HepG2 (cell line): ENCODE measurements at regions not wholly inside any gene's neighbourhood (a gene's known extent, or its start where the extent isn't known, plus 50 kb on each side); places are given as distances from the start of the nearest gene placed in this dataset.

Experiments
- ATAC-seq: fragments of 200-7000 bp; cut with Tn5 transposase; 3 replicates; pipeline ENCODE4 v1.9.1; 2020; ENCODE audit warnings: mild to moderate bottlenecking, moderate library complexity
- BruUV-seq: library from RNA; stranded (reverse); fragments of 400-500 nt; replicated peaks from 2 replicates; lab custom pipeline; 2021; lab: Mats Ljungman, UMichigan
- CTCF ChIA-PET: fragments of 300-600 bp; formaldehyde crosslinking; extraction: SDS; loops from one replicate; lab custom pipeline; 2021; ENCODE audit warnings: low total read pairs, inconsistent platforms, low intra/inter-chr PET ratio; lab: Yijun Ruan, JAX
- POLR2A ChIA-PET: fragments of 350-600 bp; sonication (Branson Sonifier 250); formaldehyde crosslinking; loops from one replicate; lab custom pipeline; 2020; ENCODE audit warnings: antibody characterized with exemption, inconsistent platforms; lab: Yijun Ruan, JAX
- DNase-seq: peaks from one replicate; pipeline ENCODE4 v3.0.0-alpha.2; 2015; ENCODE audit warnings: low spot score
- FAIRE-seq: peaks from 3 replicates; lab custom pipeline; 2011; peaks lifted over from hg19 to GRCh38; lab: Jason Lieb, UNC
- H2AFZ ChIP-seq: one replicate; pipeline ENCODE4 v1.6.1; 2011; ENCODE audit warnings: low read length, inconsistent platforms
- H3K27ac ChIP-seq: fragments of 300-600 bp; 3 replicates; pipeline ENCODE4 v1.8.0; 2011; ENCODE audit warnings: mixed run types, mild to moderate bottlenecking, mixed read lengths, low read length, inconsistent platforms; ENCODE audit not compliant: insufficient read depth; ENCODE audit errors: extremely low read length
- H3K27me3 ChIP-seq, 2 experiments: fragments of 200-600 bp in 1 of 2; 2 replicates in 1 of 2; 3 replicates in 1 of 2; pipeline versions ENCODE4 v1.6.0 to v1.8.0; 2011; ENCODE audit warnings: low read length in 2 of 2, mild to moderate bottlenecking in 2 of 2, moderate library complexity in 2 of 2, inconsistent platforms in 1 of 2; ENCODE audit not compliant: insufficient read depth in 2 of 2, control insufficient read depth in 1 of 2
- H3K36me3 ChIP-seq, 2 experiments: fragments of 200-600 bp in 1 of 2; replicated peaks in 1 of 2; 2 replicates in 1 of 2; 3 replicates in 1 of 2; pipeline versions ENCODE4 v1.5.1 to v1.8.0; 2011; ENCODE audit warnings: low read length in 2 of 2, inconsistent platforms in 1 of 2; ENCODE audit not compliant: insufficient read depth in 2 of 2, control insufficient read depth in 1 of 2
- H3K4me1 ChIP-seq: 2 replicates; pipeline ENCODE4 v1.5.1; 2012; ENCODE audit warnings: low read length, inconsistent platforms; ENCODE audit not compliant: insufficient read depth
- H3K4me2 ChIP-seq: 2 replicates; pipeline ENCODE4 v1.6.0; 2011; ENCODE audit warnings: low read depth, low read length, inconsistent platforms
- H3K4me3 ChIP-seq, 3 experiments: fragments of 200-600 bp in 1 of 3; sonication (generic), shearing (Covaris generic) in 1 of 3; replicated peaks in 1 of 3; 2 replicates each; pipeline ENCODE4 v1.5.1; 2011 to 2016; ENCODE audit warnings: low read length in 3 of 3, inconsistent platforms in 2 of 3, low read depth in 2 of 3, mild to moderate bottlenecking in 2 of 3, control low read depth in 1 of 3, mixed read lengths in 1 of 3; ENCODE audit not compliant: insufficient read depth in 1 of 3
- H3K79me2 ChIP-seq: one replicate; pipeline ENCODE4 v1.6.1; 2011; ENCODE audit warnings: low read length, inconsistent platforms; ENCODE audit not compliant: insufficient read depth
- H3K9ac ChIP-seq: 2 replicates; pipeline ENCODE4 v1.6.0; 2011; ENCODE audit warnings: mild to moderate bottlenecking, low read depth, low read length, inconsistent platforms; ENCODE audit not compliant: insufficient read depth
- H3K9me3 ChIP-seq: 2 replicates; pipeline ENCODE4 v1.5.1; 2012; ENCODE audit warnings: mild to moderate bottlenecking, low read length
- H4K20me1 ChIP-seq: 2 replicates; pipeline ENCODE4 v1.6.0; 2011; ENCODE audit warnings: inconsistent platforms, mild to moderate bottlenecking, low read length, moderate library complexity; ENCODE audit not compliant: insufficient read depth
- CENPX ChIP-seq: sonication (generic); formaldehyde crosslinking; IDR thresholded peaks from 2 replicates; pipeline ENCODE4 v1.9.0; 2021; ENCODE audit warnings: mild to moderate bottlenecking, missing genetic modification reagents, moderate library complexity
- FIP1L1 ChIP-seq: fragments of 200-400 bp; formaldehyde crosslinking; IDR thresholded peaks from 2 replicates; pipeline ENCODE4 v1.6.1; 2018; ENCODE audit warnings: low read depth, mild to moderate bottlenecking, low read length, moderate library complexity, borderline replicate concordance; ENCODE audit not compliant: insufficient read depth
- IKZF4 ChIP-seq: sonication (generic); formaldehyde crosslinking; IDR thresholded peaks from 2 replicates; pipeline ENCODE4 v1.5.1; 2020; ENCODE audit warnings: borderline replicate concordance, mild to moderate bottlenecking, low read depth, missing genetic modification reagents; ENCODE audit errors: not compliant biosample characterization
- MTF2 ChIP-seq: sonication (generic); formaldehyde crosslinking; IDR thresholded peaks from 2 replicates; pipeline ENCODE4 v1.5.0; 2020; ENCODE audit warnings: missing genetic modification reagents, borderline replicate concordance
- SUZ12 ChIP-seq: fragments of 150-350 bp; IDR thresholded peaks from 2 replicates; pipeline ENCODE4 v1.6.1; 2014; ENCODE audit warnings: low read depth, low read length
- TBL1XR1 ChIP-seq: fragments of 150-350 bp; IDR thresholded peaks from 2 replicates; pipeline ENCODE4 v1.6.1; 2014; ENCODE audit warnings: borderline replicate concordance, low read length; ENCODE audit not compliant: partially characterized antibody
- TEAD3 ChIP-seq: optimal IDR thresholded peaks from 2 replicates; pipeline ENCODE3; 2016; ENCODE audit warnings: borderline replicate concordance
- ZNF530 ChIP-seq: sonication (generic); formaldehyde crosslinking; IDR thresholded peaks from 2 replicates; pipeline ENCODE4 v1.5.0; 2020; ENCODE audit warnings: low read depth, mild to moderate bottlenecking, missing genetic modification reagents
- ZNF558 ChIP-seq: sonication (generic); formaldehyde crosslinking; IDR thresholded peaks from 2 replicates; pipeline ENCODE4 v1.9.0; 2022; ENCODE audit warnings: mild to moderate bottlenecking, missing genetic modification reagents, borderline replicate concordance
- ZNF746 ChIP-seq: sonication (generic); formaldehyde crosslinking; IDR thresholded peaks from 2 replicates; pipeline ENCODE4 v1.8.0; 2022; ENCODE audit warnings: mild to moderate bottlenecking, missing genetic modification reagents
- ZNF839 ChIP-seq: sonication (generic); formaldehyde crosslinking; IDR thresholded peaks from 2 replicates; pipeline ENCODE4 v1.4.0; 2020; ENCODE audit warnings: missing genetic modification reagents, mild to moderate bottlenecking, borderline replicate concordance
- WGBS: methylation state at CpG from one replicate; pipeline ENCODE4 v1.1.6; 2017; ENCODE audit warnings: low lambda C conversion rate; 5-methylcytosine and 5-hydroxymethylcytosine counted together
- in situ Hi-C: cut with HindIII; loops from 2 replicates; pipeline ENCODE4 v1.10.0; 2017; ENCODE audit warnings: low pct_unique_long_range_greater_than_20kb; ENCODE audit not compliant: extremely low pct_ligation_motif_present
- intact Hi-C: fragments of 100-400 bp; cut with micrococcal nuclease; formaldehyde crosslinking; loops from one replicate; pipeline ENCODE4 v1.10.0; 2022; ENCODE audit not compliant: unreplicated experiment
- TF ChIP-seq, protein P1 (sequence below): sonication (generic); formaldehyde crosslinking; IDR thresholded peaks from 2 replicates; pipeline ENCODE4 v1.4.0; 2020; ENCODE audit warnings: missing genetic modification reagents
- TF ChIP-seq, protein P2 (sequence below): sonication (generic); formaldehyde crosslinking; IDR thresholded peaks from 2 replicates; pipeline ENCODE4 v1.4.0; 2020; ENCODE audit warnings: missing genetic modification reagents, borderline replicate concordance

DNA sequence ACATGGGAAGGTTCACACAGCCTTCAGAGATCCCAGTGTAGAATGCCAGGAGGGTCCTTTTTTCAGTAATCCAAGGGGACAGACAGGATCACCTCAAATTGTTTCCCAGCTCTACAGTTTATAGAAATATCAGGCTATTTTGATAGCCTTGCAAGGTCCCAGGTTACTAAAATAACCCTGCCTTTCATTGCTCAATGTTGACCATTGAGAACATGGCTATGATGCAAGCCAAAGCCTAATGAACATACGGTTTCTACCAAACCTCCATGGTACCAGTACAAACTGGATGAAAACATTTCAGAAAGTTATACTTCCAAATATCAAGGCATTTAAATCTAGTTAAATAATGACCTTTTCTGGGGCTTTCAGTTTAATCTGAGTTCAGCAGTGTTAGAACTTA lies 151.5 kb downstream of the PLS3 start:
- Histone ChIP-seq H3K4me1 (no peaks in the 10 kb centered on the region), H3K9me3 (no peaks in the 10 kb centered on the region), H3K36me3 (no peaks in the 10 kb centered on the region), H3K27ac (no peak overlapping the region), H4K20me1 (no peaks in the 10 kb centered on the region), H3K9ac (no peak overlapping the region), H3K4me3 (no peak overlapping the region), H2AFZ (no peak overlapping the region), H3K27me3 (no peaks in the 10 kb centered on the region), H3K79me2 (no peaks in the 10 kb centered on the region), H3K4me2 (no peak overlapping the region)
- BruUV-seq: no TSS peak
- ChIA-PET POLR2A (no interaction called here), CTCF (no interaction called here)
- intact Hi-C loops (no loop called here), in situ Hi-C loops (no loop called here)
- TF ChIP-seq, protein P1, sequence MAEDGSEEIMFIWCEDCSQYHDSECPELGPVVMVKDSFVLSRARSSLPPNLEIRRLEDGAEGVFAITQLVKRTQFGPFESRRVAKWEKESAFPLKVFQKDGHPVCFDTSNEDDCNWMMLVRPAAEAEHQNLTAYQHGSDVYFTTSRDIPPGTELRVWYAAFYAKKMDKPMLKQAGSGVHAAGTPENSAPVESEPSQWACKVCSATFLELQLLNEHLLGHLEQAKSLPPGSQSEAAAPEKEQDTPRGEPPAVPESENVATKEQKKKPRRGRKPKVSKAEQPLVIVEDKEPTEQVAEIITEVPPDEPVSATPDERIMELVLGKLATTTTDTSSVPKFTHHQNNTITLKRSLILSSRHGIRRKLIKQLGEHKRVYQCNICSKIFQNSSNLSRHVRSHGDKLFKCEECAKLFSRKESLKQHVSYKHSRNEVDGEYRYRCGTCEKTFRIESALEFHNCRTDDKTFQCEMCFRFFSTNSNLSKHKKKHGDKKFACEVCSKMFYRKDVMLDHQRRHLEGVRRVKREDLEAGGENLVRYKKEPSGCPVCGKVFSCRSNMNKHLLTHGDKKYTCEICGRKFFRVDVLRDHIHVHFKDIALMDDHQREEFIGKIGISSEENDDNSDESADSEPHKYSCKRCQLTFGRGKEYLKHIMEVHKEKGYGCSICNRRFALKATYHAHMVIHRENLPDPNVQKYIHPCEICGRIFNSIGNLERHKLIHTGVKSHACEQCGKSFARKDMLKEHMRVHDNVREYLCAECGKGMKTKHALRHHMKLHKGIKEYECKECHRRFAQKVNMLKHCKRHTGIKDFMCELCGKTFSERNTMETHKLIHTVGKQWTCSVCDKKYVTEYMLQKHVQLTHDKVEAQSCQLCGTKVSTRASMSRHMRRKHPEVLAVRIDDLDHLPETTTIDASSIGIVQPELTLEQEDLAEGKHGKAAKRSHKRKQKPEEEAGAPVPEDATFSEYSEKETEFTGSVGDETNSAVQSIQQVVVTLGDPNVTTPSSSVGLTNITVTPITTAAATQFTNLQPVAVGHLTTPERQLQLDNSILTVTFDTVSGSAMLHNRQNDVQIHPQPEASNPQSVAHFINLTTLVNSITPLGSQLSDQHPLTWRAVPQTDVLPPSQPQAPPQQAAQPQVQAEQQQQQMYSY (CRISPR knock-in tag): no peak
- ATAC-seq (no peak), FAIRE-seq (no peak), DNase-seq (no peak)
- 0% methylated on average over 1 of the region's 1 CpG for WGBS

DNA sequence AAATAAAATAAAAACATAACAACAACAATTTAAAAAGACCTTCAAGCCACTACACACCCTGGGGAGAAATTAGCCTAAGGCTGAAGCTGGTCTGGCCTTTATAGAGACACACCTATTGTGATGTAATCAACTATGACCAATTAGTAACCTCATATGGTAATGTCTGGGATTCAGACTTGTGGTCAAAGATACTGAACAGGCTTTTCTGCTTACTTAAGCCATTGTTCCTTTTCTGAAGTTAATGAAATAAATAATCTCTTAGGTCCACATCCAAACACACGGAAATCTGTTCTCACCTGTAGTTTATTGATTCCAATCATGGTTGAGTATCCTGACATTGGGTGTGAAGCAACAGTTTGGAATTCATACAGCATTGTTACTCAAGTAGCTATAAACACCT lies 152.5 kb downstream of the PLS3 start:
- Histone ChIP-seq H4K20me1 (no peaks in the 10 kb centered on the region), H3K36me3 (no peaks in the 10 kb centered on the region), H3K4me1 (no peaks in the 10 kb centered on the region), H3K9ac (no peak overlapping the region), H3K79me2 (no peaks in the 10 kb centered on the region), H3K9me3 (no peaks in the 10 kb centered on the region), H3K27me3 (no peaks in the 10 kb centered on the region), H2AFZ (no peak overlapping the region), H3K27ac (no peak overlapping the region), H3K4me3 (no peak overlapping the region), H3K4me2 (no peak overlapping the region)
- ChIA-PET POLR2A (no interaction called here), CTCF (no interaction called here)
- 30% methylated on average over 1 of the region's 1 CpG for WGBS
- ATAC-seq (no peak), DNase-seq (no peak), FAIRE-seq (no peak)
- in situ Hi-C loops: no loop called here
- intact Hi-C loops: no loop called here
- no TSS peak for BruUV-seq
- TF ChIP-seq IKZF4 (CRISPR knock-in tag): no peak
- TF ChIP-seq CENPX (CRISPR knock-in tag): no peak
- no peak for TF ChIP-seq FIP1L1
- no peak for TF ChIP-seq ZNF839
- TF ChIP-seq TBL1XR1: no peak
- no peak for TF ChIP-seq MTF2 (CRISPR knock-in tag)
- TF ChIP-seq ZNF530 (CRISPR knock-in tag): no peak
- no peak for TF ChIP-seq ZNF746 (CRISPR knock-in tag)
- no peak for TF ChIP-seq TEAD3 (CRISPR knock-in tag)
- TF ChIP-seq SUZ12: no peak
- TF ChIP-seq, protein P2, sequence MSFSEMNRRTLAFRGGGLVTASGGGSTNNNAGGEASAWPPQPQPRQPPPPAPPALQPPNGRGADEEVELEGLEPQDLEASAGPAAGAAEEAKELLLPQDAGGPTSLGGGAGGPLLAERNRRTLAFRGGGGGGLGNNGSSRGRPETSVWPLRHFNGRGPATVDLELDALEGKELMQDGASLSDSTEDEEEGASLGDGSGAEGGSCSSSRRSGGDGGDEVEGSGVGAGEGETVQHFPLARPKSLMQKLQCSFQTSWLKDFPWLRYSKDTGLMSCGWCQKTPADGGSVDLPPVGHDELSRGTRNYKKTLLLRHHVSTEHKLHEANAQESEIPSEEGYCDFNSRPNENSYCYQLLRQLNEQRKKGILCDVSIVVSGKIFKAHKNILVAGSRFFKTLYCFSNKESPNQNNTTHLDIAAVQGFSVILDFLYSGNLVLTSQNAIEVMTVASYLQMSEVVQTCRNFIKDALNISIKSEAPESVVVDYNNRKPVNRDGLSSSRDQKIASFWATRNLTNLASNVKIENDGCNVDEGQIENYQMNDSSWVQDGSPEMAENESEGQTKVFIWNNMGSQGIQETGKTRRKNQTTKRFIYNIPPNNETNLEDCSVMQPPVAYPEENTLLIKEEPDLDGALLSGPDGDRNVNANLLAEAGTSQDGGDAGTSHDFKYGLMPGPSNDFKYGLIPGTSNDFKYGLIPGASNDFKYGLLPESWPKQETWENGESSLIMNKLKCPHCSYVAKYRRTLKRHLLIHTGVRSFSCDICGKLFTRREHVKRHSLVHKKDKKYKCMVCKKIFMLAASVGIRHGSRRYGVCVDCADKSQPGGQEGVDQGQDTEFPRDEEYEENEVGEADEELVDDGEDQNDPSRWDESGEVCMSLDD (CRISPR knock-in tag): no peak
- TF ChIP-seq ZNF558 (CRISPR knock-in tag): no peak
